ENCODE measurements at regions not wholly inside any gene's neighbourhood (a gene's known extent, or its start where the extent isn't known, plus 50 kb on each side); places are given as distances from the start of the nearest gene placed in this dataset.
"Not testable (repeated sequence)": the region's sequence is repeated elsewhere in the genome, so short reads cannot be mapped to it uniquely, and the experiment has no call there.

- no peak overlapping the region for H3K4me3 ChIP-seq (replicated peaks in 1 of 2; ENCODE audit: low read depth in 2 of 2, low read length in 2 of 2)
- DNase-seq (ENCODE audit: low read depth in 2 of 2) = no peak
- no peak for TF ChIP-seq CTCF (IDR thresholded peaks at IDR 0.05; ENCODE audit: low read depth, low read length)
Measured at GRCh38 chr2:6196449-6196848, 504.3 kb downstream of the SOX11 start.

GRCh38 chr2:6198370-6198919 lies 506.3 kb downstream of the SOX11 start:
- DNase-seq (ENCODE audit: low read depth in 2 of 2); H3K4me3 ChIP-seq (replicated peaks in 1 of 2; ENCODE audit: low read depth in 2 of 2, low read length in 2 of 2): not testable (repeated sequence)

- no peak for TF ChIP-seq CTCF (IDR thresholded peaks at IDR 0.05; ENCODE audit: low read depth, low read length)
- H3K4me3 ChIP-seq (replicated peaks in 1 of 2; ENCODE audit: low read depth in 2 of 2, low read length in 2 of 2) = no peak overlapping the region
- no peak for DNase-seq (ENCODE audit: low read depth in 2 of 2)
Measured at GRCh38 chr2:6202756-6203155, 510.6 kb downstream of the SOX11 start.

GRCh38 chr2:6203291-6203959 lies 511.2 kb downstream of the SOX11 start:
- TF ChIP-seq CTCF (IDR thresholded peaks at IDR 0.05; ENCODE audit: low read depth, low read length) = no peak
- no peak overlapping the region for H3K4me3 ChIP-seq (replicated peaks in 1 of 2; ENCODE audit: low read depth in 2 of 2, low read length in 2 of 2)
- no peak for DNase-seq (ENCODE audit: low read depth in 2 of 2)

GRCh38 chr2:6206882-6207281 lies 514.7 kb downstream of the SOX11 start:
- DNase-seq (ENCODE audit: low read depth in 2 of 2) = no peak
- no peak for TF ChIP-seq CTCF (IDR thresholded peaks at IDR 0.05; ENCODE audit: low read depth, low read length)
- H3K4me3 ChIP-seq (replicated peaks in 1 of 2; ENCODE audit: low read depth in 2 of 2, low read length in 2 of 2) = no peak overlapping the region

- H3K4me3 ChIP-seq (replicated peaks in 1 of 2; ENCODE audit: low read depth in 2 of 2, low read length in 2 of 2) = no peak overlapping the region
- no peak for DNase-seq (ENCODE audit: low read depth in 2 of 2)
- no peak for TF ChIP-seq CTCF (IDR thresholded peaks at IDR 0.05; ENCODE audit: low read depth, low read length)
Measured at GRCh38 chr2:6211236-6211635, 519.1 kb downstream of the SOX11 start.

GRCh38 chr2:6212491-6212890 lies 520.3 kb downstream of the SOX11 start:
- no peak for TF ChIP-seq CTCF (IDR thresholded peaks at IDR 0.05; ENCODE audit: low read depth, low read length)
- no peak overlapping the region for H3K4me3 ChIP-seq (replicated peaks in 1 of 2; ENCODE audit: low read depth in 2 of 2, low read length in 2 of 2)
- no peak for DNase-seq (ENCODE audit: low read depth in 2 of 2)

Data from cardiac fibroblast (primary cell).